CD4-positive, alpha-beta T cell treated with Interleukin-17A for 1 hour (primary cell): ENCODE measurements at regions not wholly inside any gene's neighbourhood (a gene's known extent, or its start where the extent isn't known, plus 50 kb on each side); places are given as distances from the start of the nearest gene placed in this dataset.
"Not testable (repeated sequence)": the region's sequence is repeated elsewhere in the genome, so short reads cannot be mapped to it uniquely, and the experiment has no call there.

Experiments
- DNase-seq: peaks from one replicate; pipeline ENCODE4 v3.0.0-alpha.2; 2020

DNA sequence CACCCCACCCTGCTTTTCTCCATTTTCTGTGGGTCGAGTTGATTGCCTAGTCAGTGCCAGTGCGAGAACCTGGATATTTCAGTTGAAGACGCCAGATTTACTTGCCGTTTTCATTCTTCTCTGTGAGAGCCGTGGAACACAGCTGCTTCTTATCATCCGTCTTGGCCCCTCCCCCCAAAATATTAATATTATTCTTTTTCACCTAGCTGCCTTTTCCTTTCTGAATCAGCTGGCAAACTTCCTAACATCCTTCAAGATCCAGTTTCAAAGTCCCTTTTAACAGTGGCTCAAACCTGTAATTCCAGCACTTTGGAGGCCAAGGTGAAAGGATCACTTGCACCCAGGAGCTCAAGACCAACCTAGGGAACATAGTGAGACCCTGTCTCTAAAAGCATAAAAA, 117.1 kb upstream of the RASA1 start:
- no peak for DNase-seq

DNA sequence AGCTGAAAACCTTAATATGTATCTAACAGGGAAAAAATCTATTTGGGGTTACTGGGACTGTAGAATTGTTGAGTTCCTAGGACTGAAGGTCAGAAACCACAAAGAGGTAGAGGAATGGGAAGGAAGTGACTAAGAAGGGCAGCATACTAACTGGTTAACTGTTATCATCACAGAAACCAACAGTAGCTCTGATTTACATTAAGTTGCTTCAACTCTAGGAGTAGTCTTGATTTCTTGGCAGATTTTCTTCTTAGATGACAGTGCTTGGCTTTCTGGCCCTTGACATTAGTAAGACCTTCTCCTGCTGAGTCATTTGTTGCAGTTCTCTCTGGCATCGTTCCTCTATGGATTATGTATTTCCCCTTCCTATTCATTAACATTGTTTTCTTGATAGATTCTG, 116.1 kb upstream of the RASA1 start:
- DNase-seq = no peak

DNA sequence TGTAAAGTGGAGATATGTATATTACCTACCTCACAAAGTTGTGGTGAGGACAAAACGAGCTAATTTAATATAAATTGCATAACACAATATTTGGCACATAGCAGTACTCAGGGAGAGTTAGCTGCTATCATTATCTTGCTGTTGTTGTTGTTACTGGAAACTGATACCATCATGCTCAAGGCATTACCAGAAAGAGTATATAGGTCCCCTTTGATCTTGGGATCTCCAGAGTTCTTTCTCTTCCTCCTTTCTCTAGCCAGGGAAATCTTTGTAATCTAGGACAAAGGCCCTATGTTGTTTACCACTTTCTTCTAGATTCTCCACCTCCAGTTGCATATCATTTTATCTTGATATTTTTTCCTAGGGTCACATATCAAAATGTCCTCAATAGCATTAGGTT, 114.8 kb upstream of the RASA1 start:
- no peak for DNase-seq

DNA sequence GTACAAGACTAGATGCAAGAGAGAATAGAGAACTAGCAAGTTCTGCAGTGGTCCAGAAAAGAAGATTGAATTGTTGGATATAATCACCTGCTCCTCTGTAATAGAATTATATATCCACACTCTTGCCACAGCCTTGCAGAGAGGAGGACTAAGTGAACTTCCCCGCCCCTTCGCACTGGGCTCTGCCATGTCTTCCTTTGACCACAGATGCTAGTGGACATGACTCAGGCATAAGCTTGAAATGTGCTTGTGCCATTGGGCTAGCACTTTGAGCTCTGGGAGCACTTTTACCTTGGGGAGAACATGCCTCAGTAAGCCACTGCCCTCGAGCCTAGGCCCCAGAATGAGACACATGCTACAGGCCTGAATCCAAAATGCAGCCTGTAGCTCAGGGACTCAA, 113.5 kb upstream of the RASA1 start:
- DNase-seq = no peak

DNA sequence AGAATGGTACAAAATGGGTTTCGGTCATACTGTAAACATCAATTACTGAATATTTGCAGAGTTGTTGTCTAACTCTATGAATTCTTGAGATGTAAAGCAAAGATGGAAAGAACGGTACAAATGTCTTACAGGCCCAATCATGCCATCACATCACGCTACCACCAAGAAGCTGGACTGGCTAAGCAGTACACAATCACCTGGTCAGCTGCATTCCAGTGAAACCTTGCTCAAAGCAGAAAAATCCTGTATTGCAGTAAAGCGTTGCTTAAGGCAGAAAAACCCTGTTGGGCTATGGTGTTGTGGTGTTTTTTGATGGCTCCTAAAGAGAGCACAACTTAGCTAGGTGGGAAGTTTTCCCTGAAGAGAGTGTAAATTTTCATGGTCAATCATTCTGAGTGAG, 112.6 kb upstream of the RASA1 start:
- DNase-seq = no peak

DNA sequence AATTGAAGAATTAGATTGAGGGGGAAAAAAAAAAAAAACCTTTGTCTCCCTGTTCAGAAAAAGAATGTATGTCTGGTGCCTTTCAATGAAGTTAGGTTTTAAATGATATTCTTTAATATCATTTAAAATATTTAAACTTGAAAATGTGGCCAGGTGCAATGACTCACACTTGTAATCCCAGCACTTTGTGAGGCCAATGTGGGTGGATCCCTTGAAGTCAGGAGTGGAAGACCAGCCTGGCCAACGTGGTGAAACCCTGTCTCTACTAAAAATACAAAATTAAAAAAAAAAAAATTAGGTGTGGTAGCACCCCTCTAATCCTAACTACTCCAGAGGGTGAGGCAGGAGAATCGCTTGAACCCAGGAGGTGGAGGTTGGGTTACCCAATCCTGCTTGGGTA, 111.1 kb upstream of the RASA1 start:
- no peak for DNase-seq

DNA sequence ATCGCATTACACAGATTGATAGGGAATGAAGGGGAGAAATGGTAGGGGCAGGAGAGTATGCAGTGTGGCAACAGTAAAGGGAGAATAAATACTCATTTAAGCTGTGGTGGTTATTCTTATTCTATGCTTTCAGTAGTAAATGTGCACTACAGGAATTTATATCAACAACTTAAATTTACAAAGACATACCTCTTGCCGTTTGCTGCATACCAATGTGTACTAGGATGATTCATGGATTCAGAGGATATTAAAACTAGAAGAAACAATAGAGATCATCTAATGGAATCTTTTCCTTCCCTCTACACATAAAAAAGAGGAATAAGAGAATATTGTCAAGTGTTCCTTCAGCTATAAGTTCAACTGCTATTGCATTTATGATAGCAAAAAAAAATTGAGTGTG, 103.3 kb upstream of the RASA1 start:
- DNase-seq = no peak

DNA sequence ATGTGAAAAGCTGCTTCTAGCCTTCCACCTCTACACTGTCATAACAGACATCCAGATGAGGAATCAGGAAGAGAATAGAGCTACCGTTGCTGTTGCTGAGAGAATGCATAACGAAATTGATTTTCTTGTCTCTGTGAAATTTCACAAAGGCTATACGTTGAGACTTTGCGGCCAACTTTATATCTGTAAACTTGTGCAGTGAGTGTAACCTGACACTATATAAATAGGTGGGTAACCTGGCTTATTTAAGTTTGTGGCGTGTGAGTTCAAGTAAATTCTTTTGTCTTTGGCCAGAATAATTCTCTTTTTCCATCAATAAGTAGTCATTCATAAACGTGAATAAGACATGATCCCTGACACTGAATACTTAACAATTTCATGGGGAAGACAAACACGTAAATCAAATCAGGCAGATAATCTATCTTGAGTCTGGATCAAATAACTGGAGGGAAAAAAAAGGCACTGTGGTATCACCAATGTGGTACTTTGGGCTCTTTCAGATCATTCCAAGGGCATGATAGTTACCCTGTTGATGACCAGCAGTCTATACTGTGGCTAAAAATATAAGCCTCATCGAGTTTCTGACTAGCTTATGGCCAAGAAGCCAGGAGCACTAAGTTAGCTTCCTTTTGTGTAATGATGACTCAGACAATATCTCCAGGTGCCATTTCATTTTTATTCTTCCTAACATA, 98.2 kb upstream of the RASA1 start:
- no peak for DNase-seq

DNA sequence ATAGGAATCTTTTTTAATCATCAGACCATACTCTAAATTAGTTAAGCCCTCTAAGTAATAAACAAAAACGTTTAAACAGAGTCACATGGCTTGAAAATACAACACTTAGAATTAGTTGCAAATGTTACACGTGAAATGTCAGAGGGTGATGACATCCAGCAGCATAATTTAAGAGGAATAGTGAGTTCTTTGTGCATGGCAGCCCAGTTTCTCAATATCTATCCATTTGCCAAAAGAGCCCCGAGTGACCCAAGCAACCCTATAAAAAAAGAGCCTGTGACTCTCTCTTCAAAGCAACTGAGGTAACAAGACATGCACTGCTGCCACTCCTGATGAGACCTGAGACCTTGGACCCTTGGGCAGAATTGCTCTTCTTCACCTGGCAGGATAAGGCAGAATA, 96.9 kb upstream of the RASA1 start:
- DNase-seq = no peak

DNA sequence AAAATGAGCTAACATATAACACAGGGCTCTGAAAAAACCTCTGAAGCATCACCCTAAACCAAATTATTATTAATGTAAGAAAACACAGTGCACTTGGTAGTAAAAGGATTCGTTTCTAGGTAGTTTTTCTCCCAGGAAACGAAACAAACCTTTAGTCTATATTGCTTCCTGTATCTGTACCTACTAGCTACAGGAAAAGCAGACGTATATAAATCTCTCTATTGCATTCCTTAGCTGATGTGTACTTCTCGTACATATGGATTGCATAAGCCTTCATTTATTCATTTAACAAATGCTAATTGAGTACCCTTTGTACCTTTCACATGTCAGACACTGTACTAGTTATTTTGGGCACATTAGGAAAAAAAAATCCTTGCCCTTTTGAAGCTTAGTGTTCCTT, 85.0 kb upstream of the RASA1 start:
- peak; percentile 18 for DNase-seq

DNA sequence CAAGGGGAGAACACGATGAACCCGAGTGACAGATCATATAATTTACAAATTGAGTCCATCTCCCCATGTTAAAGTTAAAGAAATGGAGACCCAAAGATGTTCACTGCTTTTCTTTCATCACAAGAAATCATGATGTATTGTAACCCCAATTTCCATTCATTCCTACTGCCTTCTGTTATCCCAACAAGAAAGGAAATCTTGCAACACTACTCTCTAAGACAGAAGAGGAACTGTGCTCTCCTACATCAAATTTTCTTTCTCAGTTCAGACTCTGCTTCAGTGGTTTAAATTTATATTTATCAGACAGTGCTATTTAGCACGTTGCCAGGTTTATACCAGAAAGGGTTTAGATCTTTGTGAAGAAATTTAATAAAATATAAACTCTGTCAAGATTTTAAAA, 83.8 kb upstream of the RASA1 start:
- no peak for DNase-seq

DNA sequence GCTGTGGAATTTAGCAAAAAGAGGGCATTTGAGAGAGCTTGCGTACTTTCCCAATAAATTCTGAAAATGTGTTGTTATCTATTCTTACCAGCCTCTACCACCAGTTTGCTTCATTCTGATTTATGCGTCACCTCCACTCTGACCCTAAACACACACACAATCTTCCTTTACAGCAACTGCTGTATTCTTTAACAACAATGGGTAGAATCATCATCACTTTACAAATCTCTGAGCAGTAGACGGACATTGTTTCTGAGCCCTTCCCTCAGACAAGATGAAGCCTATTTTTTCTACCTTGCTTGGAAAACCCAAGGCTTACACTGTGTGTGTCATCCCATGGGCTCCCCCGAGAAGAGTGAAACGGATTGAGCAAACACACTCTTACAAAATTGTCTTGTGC, 83.1 kb upstream of the RASA1 start:
- DNase-seq = no peak

DNA sequence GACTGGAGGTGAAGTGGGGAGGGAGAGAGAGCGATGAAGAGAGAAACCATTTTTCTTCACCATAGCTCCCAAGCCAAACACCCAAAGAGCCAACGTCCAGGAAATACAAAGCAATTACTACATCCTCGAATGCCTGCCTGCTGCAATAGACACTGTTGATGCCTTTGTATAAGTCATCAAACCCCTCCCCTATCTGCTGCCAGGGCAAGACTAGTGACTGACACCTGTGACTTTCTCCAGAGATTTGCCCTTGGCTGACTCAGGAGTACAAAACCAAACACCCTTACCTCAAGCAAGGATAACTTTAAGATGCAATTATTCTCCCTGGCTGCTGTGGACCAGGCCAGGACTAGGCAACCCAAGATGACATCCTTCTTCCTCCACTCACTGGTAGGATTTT, 81.8 kb upstream of the RASA1 start:
- DNase-seq = no peak

DNA sequence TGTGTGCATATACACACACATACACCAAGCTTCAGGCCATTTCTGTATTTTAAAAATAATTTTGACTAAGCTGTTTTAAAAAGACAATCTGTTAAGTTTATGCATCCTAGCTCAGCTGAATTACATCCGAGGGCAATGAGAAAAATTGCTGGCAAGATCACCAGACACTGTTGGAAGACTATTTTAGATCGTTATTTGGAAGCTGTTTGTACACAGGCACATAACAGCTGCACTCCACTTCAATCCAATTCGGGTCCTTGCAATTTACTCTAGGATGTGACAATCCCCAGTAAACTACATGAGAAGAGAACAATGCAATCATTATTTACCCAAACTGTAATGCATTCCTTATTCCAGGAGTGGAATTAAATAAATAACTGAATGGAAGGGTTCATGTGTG, 79.3 kb upstream of the RASA1 start:
- DNase-seq = no peak

DNA sequence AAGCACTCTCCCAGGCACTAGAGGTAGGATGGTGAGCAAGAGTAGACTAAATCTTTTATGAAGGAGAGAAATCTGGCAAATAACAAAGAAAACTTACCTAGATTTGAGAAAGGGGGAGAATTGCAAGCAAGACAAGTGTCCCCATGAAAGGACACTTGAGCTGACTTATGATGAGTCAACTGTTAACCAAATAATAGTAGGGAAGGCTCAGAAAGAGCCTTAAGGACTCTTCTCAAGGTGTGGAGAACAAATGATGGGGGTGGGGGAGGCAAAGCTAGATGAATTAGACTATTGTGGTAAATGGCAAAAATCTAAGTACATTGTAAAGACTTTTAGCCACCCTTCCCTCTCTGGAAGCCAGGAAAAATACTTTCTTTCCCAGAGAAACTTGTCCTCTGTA, 77.6 kb upstream of the RASA1 start:
- DNase-seq = no peak

DNA sequence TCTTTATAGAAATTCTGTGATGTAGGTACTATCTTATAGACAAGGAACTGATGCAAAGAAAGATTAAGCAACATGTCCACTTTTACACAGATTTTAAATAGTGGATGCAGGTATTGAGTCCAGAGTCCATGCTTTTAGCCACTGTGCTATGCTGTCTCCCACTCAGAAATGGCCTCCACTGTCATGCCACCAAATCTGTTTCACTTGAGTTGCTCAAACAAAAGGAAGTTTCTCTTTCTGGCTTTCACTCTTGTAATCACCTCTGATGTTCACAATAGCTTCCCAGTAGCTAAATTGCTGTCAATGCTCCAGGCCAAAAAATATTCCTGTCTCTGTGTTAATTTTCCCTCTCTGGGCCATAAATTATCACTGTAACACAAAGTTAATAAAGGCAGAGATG, 77.0 kb upstream of the RASA1 start:
- DNase-seq = no peak

DNA sequence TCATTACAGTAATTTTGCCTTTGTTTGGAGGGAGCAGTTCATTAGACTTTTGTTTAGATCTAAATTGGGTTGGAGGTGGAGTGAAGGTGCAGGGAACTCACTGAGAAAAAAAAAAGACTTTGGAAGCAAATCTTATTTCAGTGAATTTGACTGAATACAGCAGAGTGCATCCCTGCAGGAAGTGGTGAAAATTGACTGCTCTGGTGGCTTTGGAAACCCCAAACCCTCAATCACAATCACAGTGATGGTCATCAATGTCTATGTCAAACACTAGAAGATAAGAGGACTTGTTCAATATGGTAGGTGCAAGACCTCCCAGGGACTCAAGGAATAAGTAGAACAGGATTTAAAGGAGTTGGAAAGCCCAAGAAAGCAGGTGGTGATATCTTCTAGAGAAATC, 76.0 kb upstream of the RASA1 start:
- no peak for DNase-seq

DNA sequence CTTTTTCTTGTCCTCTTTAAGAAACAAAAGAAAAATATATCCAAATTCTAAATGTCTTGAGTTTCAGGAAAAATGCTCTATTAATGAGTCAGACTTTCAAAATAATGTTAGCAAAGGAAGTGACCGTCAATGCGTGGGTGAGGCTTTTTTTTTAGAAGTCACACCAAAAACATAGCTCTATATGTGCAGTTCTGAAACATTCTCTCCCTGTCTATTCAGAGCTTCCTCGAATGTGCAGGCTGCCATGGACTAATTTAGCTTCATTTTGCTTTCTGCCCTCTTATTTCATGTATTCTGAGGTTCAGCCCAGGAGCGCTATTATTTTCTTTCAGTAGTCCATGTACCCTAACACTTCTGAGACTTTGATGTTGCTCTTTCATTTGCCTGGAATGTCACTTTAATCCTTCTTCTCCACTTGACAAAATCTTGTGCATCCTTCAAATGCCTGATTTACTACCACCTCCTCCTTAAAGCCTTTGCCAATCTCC, 72.5 kb upstream of the RASA1 start:
- no peak for DNase-seq

DNA sequence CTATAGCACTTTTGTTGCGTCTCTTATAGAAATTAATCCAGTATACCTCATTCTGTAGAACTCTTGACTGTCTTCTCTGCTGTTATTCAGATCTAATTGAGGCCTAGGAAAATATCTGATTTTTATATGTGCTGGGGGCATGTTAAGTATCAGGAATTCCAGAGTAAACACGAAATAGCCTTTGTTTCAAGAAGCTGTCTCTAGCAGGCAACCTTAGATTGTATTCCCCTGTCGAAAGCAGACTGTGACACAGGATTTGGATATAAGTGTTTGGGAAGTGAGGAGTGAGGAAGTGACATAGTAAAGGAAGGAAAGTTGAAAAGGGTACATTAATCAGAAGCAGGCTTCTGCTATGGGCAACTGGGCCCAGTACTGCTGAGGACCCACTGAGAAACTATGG, 72.1 kb upstream of the RASA1 start:
- DNase-seq = no peak

DNA sequence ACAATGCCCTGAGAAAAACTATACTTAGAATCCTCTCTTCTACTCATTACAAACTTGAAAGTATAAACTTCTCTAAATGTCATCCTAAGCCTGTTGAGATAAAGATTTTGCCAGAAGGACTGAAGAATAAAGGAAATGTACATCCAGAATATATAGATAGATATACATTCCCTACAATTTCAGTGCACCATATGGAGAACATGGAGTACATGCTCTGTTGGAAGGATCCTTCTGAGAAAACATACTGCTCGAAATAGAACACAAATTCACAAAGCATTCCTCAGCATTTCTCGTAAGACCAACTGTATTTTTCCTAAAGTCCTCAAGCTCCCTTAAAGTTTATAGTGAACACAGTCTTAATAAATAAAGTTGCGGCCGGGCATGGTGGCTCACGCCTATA, 69.7 kb upstream of the RASA1 start:
- DNase-seq = no peak

DNA sequence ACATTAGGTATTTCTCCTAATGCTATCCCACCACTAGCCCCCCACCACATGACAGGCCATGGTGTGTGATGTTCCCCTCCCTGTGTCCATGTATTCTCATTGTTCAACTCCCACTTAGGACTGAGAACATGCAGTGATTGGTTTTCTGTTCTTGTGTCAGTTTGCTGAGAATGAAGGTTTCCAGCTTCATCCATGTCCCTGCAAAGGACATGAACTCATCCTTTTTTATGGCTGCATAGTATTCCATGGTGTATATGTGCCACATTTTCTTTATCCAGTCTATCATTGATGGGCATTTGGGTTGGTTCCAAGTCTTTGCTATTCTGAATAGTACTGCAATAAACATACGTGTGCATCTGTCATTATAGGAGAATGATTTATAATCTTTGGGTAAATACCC, 68.4 kb upstream of the RASA1 start:
- not testable (repeated sequence) for DNase-seq

DNA sequence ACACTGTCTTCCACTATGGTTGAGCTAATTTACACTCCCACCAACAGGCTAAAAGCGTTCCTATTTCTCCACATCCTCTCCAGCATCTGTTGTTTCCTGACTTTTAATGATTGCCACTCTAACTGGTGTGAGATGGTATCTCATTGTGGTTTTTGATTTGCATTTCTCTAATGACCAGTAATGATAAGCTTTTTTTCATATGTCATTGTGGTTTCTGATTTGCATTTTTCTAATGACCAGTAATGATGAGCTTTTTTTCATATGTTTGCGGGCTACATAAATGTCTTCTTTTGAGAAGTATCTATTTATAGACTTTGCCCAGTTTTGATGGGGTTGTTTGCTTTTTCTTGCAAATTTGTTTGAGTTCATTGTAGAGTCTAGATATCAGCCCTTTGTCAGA, 68.0 kb upstream of the RASA1 start:
- DNase-seq = not testable (repeated sequence)

DNA sequence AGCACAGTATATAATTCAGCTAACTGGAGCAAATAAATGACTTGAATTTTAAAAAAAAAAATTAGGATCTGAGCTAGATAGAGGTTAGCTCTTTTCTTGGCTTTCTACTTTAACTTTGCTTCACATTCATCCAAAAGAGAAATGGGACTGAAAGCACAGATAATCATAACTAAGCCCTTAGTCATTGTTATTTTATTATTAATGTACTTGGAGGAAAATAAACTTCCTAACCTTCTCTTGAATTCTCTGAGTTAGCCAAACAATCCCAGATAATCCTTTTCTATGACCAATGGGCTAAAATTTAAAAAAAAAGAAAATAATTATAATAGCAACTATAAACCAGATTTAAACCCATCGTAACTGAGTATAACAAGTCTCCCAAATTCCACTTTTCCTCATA, 57.6 kb upstream of the RASA1 start:
- DNase-seq = no peak

DNA sequence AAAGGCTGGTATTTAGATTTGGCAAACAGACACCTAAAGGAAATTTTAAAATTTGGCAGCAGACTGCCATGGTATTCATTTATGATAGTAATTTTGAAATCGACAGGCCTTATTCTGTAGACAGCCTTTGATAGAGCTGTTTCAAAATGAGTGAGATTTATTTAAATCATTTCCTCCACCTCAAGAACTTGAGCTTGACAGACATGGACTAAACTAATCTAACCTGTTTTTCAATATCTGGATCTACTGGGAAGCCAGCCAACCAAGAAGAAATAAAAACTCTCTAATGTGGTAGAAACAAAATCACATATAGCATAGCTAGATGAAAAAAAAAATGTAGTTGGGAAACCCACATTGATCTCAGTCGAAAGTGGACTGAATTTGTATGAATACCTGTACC, 56.9 kb upstream of the RASA1 start:
- no peak for DNase-seq

DNA sequence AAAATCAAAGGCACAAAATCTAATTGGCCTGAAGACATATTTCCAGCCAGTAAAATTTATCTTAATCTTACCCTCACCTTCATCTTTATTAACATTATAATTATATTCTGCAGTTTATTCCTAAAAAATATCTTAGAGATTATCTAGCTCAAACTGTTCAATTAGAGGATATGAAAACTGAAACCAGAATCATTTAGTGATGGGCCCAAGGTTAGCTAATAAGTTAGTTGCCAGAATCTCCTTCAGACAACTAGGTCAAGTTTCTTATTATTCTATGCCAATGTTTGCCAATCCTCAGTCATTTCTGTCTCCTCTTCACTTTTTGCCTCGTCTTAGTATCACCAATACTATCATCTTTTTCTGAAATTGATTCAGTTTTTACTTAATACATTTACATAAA, 56.0 kb upstream of the RASA1 start:
- DNase-seq = no peak

DNA sequence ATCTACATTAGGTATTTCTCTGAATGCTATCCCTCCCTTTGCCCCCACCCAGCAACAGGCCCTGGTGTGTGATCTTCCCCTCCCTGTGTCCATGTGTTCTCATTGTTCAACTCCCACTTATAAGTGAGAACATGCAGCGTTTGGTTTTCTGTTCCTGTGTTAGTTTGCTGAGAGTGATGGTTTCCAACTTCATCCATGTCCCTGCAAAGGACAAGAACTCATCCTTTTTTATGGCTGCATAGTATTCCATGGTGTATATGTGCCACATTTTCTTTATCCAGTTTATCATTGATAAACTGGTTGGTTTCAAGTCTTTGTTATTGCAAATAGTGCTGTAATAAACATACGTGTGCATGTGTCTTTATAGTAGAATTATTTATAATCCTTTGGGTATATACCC, 55.5 kb upstream of the RASA1 start:
- not testable (repeated sequence) for DNase-seq
